ENCODE measurements at regions not wholly inside any gene's neighbourhood (a gene's known extent, or its start where the extent isn't known, plus 50 kb on each side); places are given as distances from the start of the nearest gene placed in this dataset.
"Not testable (repeated sequence)": the region's sequence is repeated elsewhere in the genome, so short reads cannot be mapped to it uniquely, and the experiment has no call there.

GRCh38 chr16:29186306-29187220 is 201.7 kb downstream of the LAT start:
- not testable (repeated sequence) for DNase-seq (ENCODE audit: low read depth); H3K4me3 ChIP-seq (ENCODE audit: low read length)

- H3K4me3 ChIP-seq (ENCODE audit: low read length); DNase-seq (ENCODE audit: low read depth): not testable (repeated sequence)
Observed at GRCh38 chr16:29185872-29186271, 201.0 kb downstream of the LAT start.

- H3K4me3 ChIP-seq (ENCODE audit: low read length); DNase-seq (ENCODE audit: low read depth): not testable (repeated sequence)
Observed at GRCh38 chr16:29184738-29185438, 200.0 kb downstream of the LAT start.

- H3K4me3 ChIP-seq (ENCODE audit: low read length); DNase-seq (ENCODE audit: low read depth): not testable (repeated sequence)
Observed at GRCh38 chr16:29182940-29183868, 198.4 kb downstream of the LAT start.

GRCh38 chr16:29182501-29182900 is 197.6 kb downstream of the LAT start:
- DNase-seq (ENCODE audit: low read depth), result no peak
- TF ChIP-seq CTCF (conservative IDR thresholded peaks at IDR 0.05; ENCODE audit: low read length), result no peak
- no peak overlapping the region for H3K4me3 ChIP-seq (ENCODE audit: low read length)

- DNase-seq (ENCODE audit: low read depth); H3K4me3 ChIP-seq (ENCODE audit: low read length): not testable (repeated sequence)
Observed at GRCh38 chr16:29181921-29182411, 197.1 kb downstream of the LAT start.

GRCh38 chr16:29181254-29181780 is 196.5 kb downstream of the LAT start:
- not testable (repeated sequence) for DNase-seq (ENCODE audit: low read depth); H3K4me3 ChIP-seq (ENCODE audit: low read length)

GRCh38 chr16:29180206-29180600 is 195.4 kb downstream of the LAT start:
- H3K4me3 ChIP-seq (ENCODE audit: low read length); DNase-seq (ENCODE audit: low read depth): not testable (repeated sequence)

GRCh38 chr16:29179401-29180205 is 194.8 kb downstream of the LAT start:
- TF ChIP-seq CTCF (conservative IDR thresholded peaks at IDR 0.05; ENCODE audit: low read length), result peak; percentile 30
- not testable (repeated sequence) for H3K4me3 ChIP-seq (ENCODE audit: low read length)
- peak; percentile 60 for DNase-seq (ENCODE audit: low read depth)

GRCh38 chr16:29177888-29178726 is 193.3 kb downstream of the LAT start:
- peak; percentile 45 for DNase-seq (ENCODE audit: low read depth)

GRCh38 chr16:29177203-29177887 is 192.5 kb downstream of the LAT start:
- DNase-seq (ENCODE audit: low read depth), result not testable (repeated sequence)

More at GRCh38 chr16:29177888-29178726, 193.3 kb downstream of the LAT start:
- not testable (repeated sequence) for H3K4me3 ChIP-seq (ENCODE audit: low read length)

GRCh38 chr16:29176822-29177202 is 192.0 kb downstream of the LAT start:
- not testable (repeated sequence) for DNase-seq (ENCODE audit: low read depth); H3K4me3 ChIP-seq (ENCODE audit: low read length)

More at GRCh38 chr16:29177203-29177887, 192.5 kb downstream of the LAT start:
- not testable (repeated sequence) for H3K4me3 ChIP-seq (ENCODE audit: low read length)

- DNase-seq (ENCODE audit: low read depth); H3K4me3 ChIP-seq (ENCODE audit: low read length): not testable (repeated sequence)
Observed at GRCh38 chr16:29176154-29176470, 191.3 kb downstream of the LAT start.
